Loucy (cell line): ENCODE measurements at regions not wholly inside any gene's neighbourhood (a gene's known extent, or its start where the extent isn't known, plus 50 kb on each side); places are given as distances from the start of the nearest gene placed in this dataset.

Source experiments
- H2AFZ ChIP-seq: fragments of 200-600 bp; sonication (generic); 2 replicates; pipeline ENCODE4 v1.6.0; 2016; ENCODE audit warnings: antibody characterized with exemption, mild to moderate bottlenecking, low read length, moderate library complexity
- H3F3A ChIP-seq: fragments of 200-600 bp; 2 replicates; pipeline ENCODE4 v1.6.0; 2016; ENCODE audit warnings: antibody characterized with exemption, low read depth, mild to moderate bottlenecking
- H3K27me3 ChIP-seq: fragments of 200-600 bp; sonication (generic); 2 replicates; pipeline ENCODE4 v1.6.1; 2014; ENCODE audit warnings: low read length, mild to moderate bottlenecking; ENCODE audit not compliant: insufficient read depth, poor library complexity, severe bottlenecking
- H3K36me3 ChIP-seq: fragments of 200-600 bp; sonication (generic); 2 replicates; pipeline ENCODE4 v1.6.1; 2016; ENCODE audit warnings: low read length; ENCODE audit not compliant: insufficient read depth
- H3K4me1 ChIP-seq: fragments of 200-600 bp; sonication (generic); 2 replicates; pipeline ENCODE4 v1.5.1; 2014; ENCODE audit warnings: low read length, mild to moderate bottlenecking; ENCODE audit not compliant: insufficient read depth, poor library complexity, severe bottlenecking
- H3K4me2 ChIP-seq: fragments of 200-600 bp; sonication (generic); 2 replicates; pipeline ENCODE4 v1.6.0; 2014; ENCODE audit warnings: antibody characterized with exemption, low read length, low read depth, mild to moderate bottlenecking; ENCODE audit not compliant: poor library complexity, severe bottlenecking
- H3K4me3 ChIP-seq: fragments of 200-600 bp; sonication (generic); 2 replicates; pipeline ENCODE4 v1.5.1; 2014; ENCODE audit warnings: low read length, mild to moderate bottlenecking, mixed read lengths; ENCODE audit not compliant: poor library complexity, severe bottlenecking
- H3K79me2 ChIP-seq: fragments of 200-600 bp; sonication (generic); 2 replicates; pipeline ENCODE4 v1.6.1; 2014; ENCODE audit warnings: low read length; ENCODE audit not compliant: insufficient read depth
- H3K9ac ChIP-seq: fragments of 200-600 bp; sonication (generic); 2 replicates; pipeline ENCODE4 v1.6.0; 2014; ENCODE audit warnings: mild to moderate bottlenecking, low read depth, low read length, moderate library complexity; ENCODE audit not compliant: poor library complexity, severe bottlenecking
- H3K9me2 ChIP-seq: fragments of 200-600 bp; sonication (generic); replicated peaks from 2 replicates; pipeline ENCODE4 v1.6.1; 2016; ENCODE audit warnings: low read depth, low read length, mixed read lengths
- H3K9me3 ChIP-seq: fragments of 200-600 bp; sonication (generic); 2 replicates; pipeline ENCODE4 v1.6.1; 2014; ENCODE audit warnings: mild to moderate bottlenecking, antibody characterized with exemption, low read length, low read depth; ENCODE audit not compliant: insufficient read depth
- H4K20me1 ChIP-seq: fragments of 200-600 bp; sonication (generic); 2 replicates; pipeline ENCODE4 v1.6.0; 2014; ENCODE audit warnings: antibody characterized with exemption, low read length, mild to moderate bottlenecking; ENCODE audit not compliant: insufficient read depth, poor library complexity, severe bottlenecking
- CTCF ChIP-seq: fragments of 200-600 bp; sonication (generic); conservative IDR thresholded peaks from 2 replicates; pipeline ENCODE4 v1.5.1; 2014; ENCODE audit warnings: mild to moderate bottlenecking, antibody characterized with exemption, low read length
- EZH2phosphoT487 ChIP-seq: fragments of 200-600 bp; IDR thresholded peaks from 2 replicates; pipeline ENCODE4 v1.6.1; 2018; ENCODE audit warnings: antibody characterized with exemption, mild to moderate bottlenecking, moderate library complexity, borderline replicate concordance

GRCh38 chr1:2864203-2864905 is 62.9 kb upstream of the TTC34 start:
- Histone ChIP-seq H3K9me2 (no peaks in the 10 kb centered on the region), H3F3A (no peaks in the 10 kb centered on the region), H4K20me1 (no peaks in the 10 kb centered on the region), H3K9me3 (peaks cover 6% of the 10 kb centered on the region; the same call in 1 of the 2 replicates), H3K4me2 (no peak overlapping the region), H3K4me1 (no peaks in the 10 kb centered on the region), H3K4me3 (no peak overlapping the region), H3K27me3 (no peaks in the 10 kb centered on the region), H3K79me2 (no peaks in the 10 kb centered on the region), H2AFZ (no peak overlapping the region), H3K9ac (no peak overlapping the region), H3K36me3 (no peaks in the 10 kb centered on the region)
- no peak for TF ChIP-seq EZH2phosphoT487

- Histone ChIP-seq H3K9me3 (peaks cover 2% of the 10 kb centered on the region; the same call in 1 of the 2 replicates), H3K9me2 (no peaks in the 10 kb centered on the region), H3K9ac (no peak overlapping the region), H3F3A (no peaks in the 10 kb centered on the region), H3K4me3 (no peak overlapping the region), H3K79me2 (no peaks in the 10 kb centered on the region), H4K20me1 (no peaks in the 10 kb centered on the region), H3K36me3 (no peaks in the 10 kb centered on the region), H3K4me2 (no peak overlapping the region), H3K4me1 (no peaks in the 10 kb centered on the region), H3K27me3 (no peaks in the 10 kb centered on the region), H2AFZ (no peak overlapping the region)
- TF ChIP-seq EZH2phosphoT487 (no peak), CTCF (no peak)
Observed at GRCh38 chr1:2865000-2865399, 63.5 kb upstream of the TTC34 start.

GRCh38 chr1:2865571-2866421 is 64.3 kb upstream of the TTC34 start:
- Histone ChIP-seq H3F3A (no peaks in the 10 kb centered on the region), H2AFZ (no peak overlapping the region), H3K4me1 (no peaks in the 10 kb centered on the region), H3K9ac (no peak overlapping the region), H4K20me1 (no peaks in the 10 kb centered on the region), H3K36me3 (no peaks in the 10 kb centered on the region), H3K9me3 (peaks cover 2% of the 10 kb centered on the region; the same call in 1 of the 2 replicates), H3K4me2 (no peak overlapping the region), H3K27me3 (no peaks in the 10 kb centered on the region), H3K9me2 (no peaks in the 10 kb centered on the region), H3K79me2 (no peaks in the 10 kb centered on the region), H3K4me3 (no peak overlapping the region)
- TF ChIP-seq EZH2phosphoT487 (no peak), CTCF (no peak)
